ENCODE measurements at regions not wholly inside any gene's neighbourhood (a gene's known extent, or its start where the extent isn't known, plus 50 kb on each side); places are given as distances from the start of the nearest gene placed in this dataset.
A peak's percentile ranks its signal among the peaks of the same experiment; 100 is the strongest.

- ATAC-seq = no peak
- Histone ChIP-seq H3K4me1 (no peaks in the 10 kb centered on the region), H3K27ac (no peak overlapping the region), H3K9me3 (no peaks in the 10 kb centered on the region), H3K4me3 (no peak overlapping the region), H3K36me3 (replicated peaks in 1 of 2; ENCODE audit: insufficient read depth in 1 of 2, low read depth in 2 of 2) (no peaks in the 10 kb centered on the region), H3K27me3 (no peaks in the 10 kb centered on the region)
- DNase-seq = no peak
- no peak for TF ChIP-seq POLR2A (IDR thresholded peaks at IDR 0.05)
- TF ChIP-seq CTCF (IDR thresholded peaks at IDR 0.05) = no peak
- WGBS, 2 donors = 52 to 56% methylated on average over 4 of the region's 4 CpGs
- intact Hi-C loops (cut with DNase I) = no loop called here
Measured at GRCh38 chr1:63128556-63128955, 193.8 kb upstream of the FOXD3 start.

GRCh38 chr1:63129184-63129583, 193.2 kb upstream of the FOXD3 start:
- DNase-seq = no peak
- Histone ChIP-seq H3K27me3 (no peaks in the 10 kb centered on the region), H3K27ac (no peak overlapping the region), H3K4me1 (no peaks in the 10 kb centered on the region), H3K4me3 (no peak overlapping the region), H3K9me3 (no peaks in the 10 kb centered on the region), H3K36me3 (replicated peaks in 1 of 2; ENCODE audit: insufficient read depth in 1 of 2, low read depth in 2 of 2) (no peaks in the 10 kb centered on the region)
- 92 to 97% methylated on average over 1 of the region's 1 CpG for WGBS, 2 donors
- ATAC-seq = no peak
- no peak for TF ChIP-seq POLR2A (IDR thresholded peaks at IDR 0.05)
- no peak for TF ChIP-seq CTCF (IDR thresholded peaks at IDR 0.05)
- intact Hi-C loops (cut with DNase I) = no loop called here

- WGBS, 2 donors = 82 to 97% methylated on average over 2 of the region's 2 CpGs
- Histone ChIP-seq H3K9me3 (no peaks in the 10 kb centered on the region), H3K4me3 (no peak overlapping the region), H3K4me1 (no peaks in the 10 kb centered on the region), H3K36me3 (replicated peaks in 1 of 2; ENCODE audit: insufficient read depth in 1 of 2, low read depth in 2 of 2) (no peaks in the 10 kb centered on the region), H3K27ac (no peak overlapping the region), H3K27me3 (no peaks in the 10 kb centered on the region)
- intact Hi-C loops (cut with DNase I) = no loop called here
- DNase-seq (no peak), ATAC-seq (no peak)
- TF ChIP-seq CTCF (IDR thresholded peaks at IDR 0.05) (no peak), POLR2A (IDR thresholded peaks at IDR 0.05) (no peak)
Measured at GRCh38 chr1:63129855-63130254, 192.5 kb upstream of the FOXD3 start.

- peaks cover 7% of the 10 kb centered on the region for H3K4me1 ChIP-seq
- intact Hi-C loops (cut with DNase I) = no loop called here
- no peak overlapping the region for H3K27ac ChIP-seq
- no peak for TF ChIP-seq CTCF (IDR thresholded peaks at IDR 0.05)
- TF ChIP-seq POLR2A (IDR thresholded peaks at IDR 0.05) = no peak
- no peaks in the 10 kb centered on the region for H3K36me3 ChIP-seq (replicated peaks in 1 of 2; ENCODE audit: insufficient read depth in 1 of 2, low read depth in 2 of 2)
- no peak overlapping the region for H3K4me3 ChIP-seq
- 19 to 23% methylated on average over 6 of the region's 6 CpGs for WGBS, 2 donors
- ATAC-seq = no peak
- no peak for DNase-seq
- H3K9me3 ChIP-seq = no peaks in the 10 kb centered on the region
- no peaks in the 10 kb centered on the region for H3K27me3 ChIP-seq
Measured at GRCh38 chr1:63134501-63135173, 187.7 kb upstream of the FOXD3 start.

GRCh38 chr1:63135174-63135512, 187.2 kb upstream of the FOXD3 start:
- H3K27me3 ChIP-seq = no peaks in the 10 kb centered on the region
- ATAC-seq (peak; percentile 52), DNase-seq (peak in 1 of 4 donors; percentile 7)
- no peaks in the 10 kb centered on the region for H3K9me3 ChIP-seq
- no peak overlapping the region for H3K4me3 ChIP-seq
- intact Hi-C loops (cut with DNase I) = no loop called here
- WGBS, 2 donors = 29 to 36% methylated on average over 2 of the region's 2 CpGs
- H3K4me1 ChIP-seq = peaks cover 7% of the 10 kb centered on the region
- no peaks in the 10 kb centered on the region for H3K36me3 ChIP-seq (replicated peaks in 1 of 2; ENCODE audit: insufficient read depth in 1 of 2, low read depth in 2 of 2)
- TF ChIP-seq CTCF (IDR thresholded peaks at IDR 0.05) (no peak), POLR2A (IDR thresholded peaks at IDR 0.05) (no peak)
- no peak overlapping the region for H3K27ac ChIP-seq

Measured in body of pancreas (tissue), 4 donors.